ENCODE measurements at regions not wholly inside any gene's neighbourhood (a gene's known extent, or its start where the extent isn't known, plus 50 kb on each side); places are given as distances from the start of the nearest gene placed in this dataset.
"Not testable (repeated sequence)": the region's sequence is repeated elsewhere in the genome, so short reads cannot be mapped to it uniquely, and the experiment has no call there.

DNA sequence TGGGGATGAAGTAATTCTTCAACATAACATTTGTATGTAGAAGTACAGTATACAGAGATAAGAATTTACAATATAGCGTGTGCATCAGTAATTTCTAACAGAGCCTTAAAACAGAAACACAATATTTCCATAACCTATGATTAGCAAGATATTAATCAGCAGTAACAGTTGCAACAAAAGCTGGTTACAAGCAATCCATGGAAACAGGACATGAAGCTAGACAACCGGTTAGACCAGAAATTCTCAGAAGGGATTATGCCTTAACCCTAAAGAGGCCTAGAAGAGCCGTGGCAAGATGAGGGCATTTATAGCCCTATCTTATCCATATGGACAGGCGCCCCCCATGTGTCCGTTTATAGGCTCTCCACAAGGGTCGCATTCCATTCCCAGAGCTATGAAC, 392.5 kb downstream of the PRELID2 start:
- H3K4me1 ChIP-seq (ENCODE audit: control insufficient read depth, insufficient read depth, low read length); ATAC-seq; intact Hi-C loops (cut with micrococcal nuclease; ENCODE audit: unreplicated experiment); H3K9me3 ChIP-seq (ENCODE audit: control insufficient read depth, insufficient read depth, low read depth, low read length); POLR2A ChIA-PET; H3K27me3 ChIP-seq (ENCODE audit: control insufficient read depth, insufficient read depth, low read length); in situ Hi-C loops (cut with HindIII; ENCODE audit: low pct_unique_long_range_greater_than_20kb, low sequenced_read_pairs); DNase-seq (ENCODE audit: low read depth, low spot score); H3K27ac ChIP-seq (ENCODE audit: low read length); BruUV-seq (replicated peaks); H3K36me3 ChIP-seq (ENCODE audit: control insufficient read depth, insufficient read depth, low read length); H3K4me3 ChIP-seq (ENCODE audit: low read depth in 2 of 2, low read length in 2 of 2); CTCF ChIA-PET: not testable (repeated sequence)

DNA sequence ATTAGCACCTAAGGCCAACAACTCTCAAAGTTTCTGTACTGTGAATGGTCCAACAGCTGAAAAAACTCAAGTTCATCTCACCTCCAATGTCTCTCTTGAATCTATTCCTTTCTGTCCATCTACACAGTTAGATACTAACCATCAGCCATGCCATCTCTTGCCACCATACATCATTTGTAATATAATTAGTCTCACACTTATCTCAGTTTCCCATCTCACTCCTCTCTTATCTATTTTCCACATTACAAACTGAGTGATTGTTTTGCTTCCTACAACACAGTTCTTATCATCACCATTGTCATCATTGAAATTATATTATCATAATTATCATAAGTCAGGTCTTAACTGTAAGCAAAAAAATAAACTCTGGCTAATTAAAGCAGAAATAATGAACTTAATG, 393.9 kb downstream of the PRELID2 start:
- Histone ChIP-seq H3K4me1 (ENCODE audit: control insufficient read depth, insufficient read depth, low read length) (no peaks in the 10 kb centered on the region), H3K9me3 (ENCODE audit: control insufficient read depth, insufficient read depth, low read depth, low read length) (no peaks in the 10 kb centered on the region), H3K27ac (ENCODE audit: low read length) (no peak overlapping the region), H3K27me3 (ENCODE audit: control insufficient read depth, insufficient read depth, low read length) (no peaks in the 10 kb centered on the region), H3K36me3 (ENCODE audit: control insufficient read depth, insufficient read depth, low read length) (no peaks in the 10 kb centered on the region), H3K4me3 (ENCODE audit: low read depth in 2 of 2, low read length in 2 of 2) (no peak overlapping the region)
- POLR2A ChIA-PET, result no interaction called here
- BruUV-seq (replicated peaks), result no TSS peak
- intact Hi-C loops (cut with micrococcal nuclease; ENCODE audit: unreplicated experiment) (no loop called here), in situ Hi-C loops (cut with HindIII; ENCODE audit: low pct_unique_long_range_greater_than_20kb, low sequenced_read_pairs) (no loop called here)
- TF ChIP-seq, protein P1, sequence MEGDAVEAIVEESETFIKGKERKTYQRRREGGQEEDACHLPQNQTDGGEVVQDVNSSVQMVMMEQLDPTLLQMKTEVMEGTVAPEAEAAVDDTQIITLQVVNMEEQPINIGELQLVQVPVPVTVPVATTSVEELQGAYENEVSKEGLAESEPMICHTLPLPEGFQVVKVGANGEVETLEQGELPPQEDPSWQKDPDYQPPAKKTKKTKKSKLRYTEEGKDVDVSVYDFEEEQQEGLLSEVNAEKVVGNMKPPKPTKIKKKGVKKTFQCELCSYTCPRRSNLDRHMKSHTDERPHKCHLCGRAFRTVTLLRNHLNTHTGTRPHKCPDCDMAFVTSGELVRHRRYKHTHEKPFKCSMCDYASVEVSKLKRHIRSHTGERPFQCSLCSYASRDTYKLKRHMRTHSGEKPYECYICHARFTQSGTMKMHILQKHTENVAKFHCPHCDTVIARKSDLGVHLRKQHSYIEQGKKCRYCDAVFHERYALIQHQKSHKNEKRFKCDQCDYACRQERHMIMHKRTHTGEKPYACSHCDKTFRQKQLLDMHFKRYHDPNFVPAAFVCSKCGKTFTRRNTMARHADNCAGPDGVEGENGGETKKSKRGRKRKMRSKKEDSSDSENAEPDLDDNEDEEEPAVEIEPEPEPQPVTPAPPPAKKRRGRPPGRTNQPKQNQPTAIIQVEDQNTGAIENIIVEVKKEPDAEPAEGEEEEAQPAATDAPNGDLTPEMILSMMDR (IDR thresholded peaks at IDR 0.05), result no peak
- TF ChIP-seq TCF7L2 (IDR thresholded peaks at IDR 0.05; ENCODE audit: low read depth, low read length), result no peak
- TF ChIP-seq SIN3A (IDR thresholded peaks at IDR 0.05; ENCODE audit: borderline replicate concordance, insufficient read depth, low read depth, low read length), result no peak
- no peak for TF ChIP-seq POLR2AphosphoS5 (IDR thresholded peaks at IDR 0.05; ENCODE audit: low read depth, low read length)
- TF ChIP-seq, protein P2, sequence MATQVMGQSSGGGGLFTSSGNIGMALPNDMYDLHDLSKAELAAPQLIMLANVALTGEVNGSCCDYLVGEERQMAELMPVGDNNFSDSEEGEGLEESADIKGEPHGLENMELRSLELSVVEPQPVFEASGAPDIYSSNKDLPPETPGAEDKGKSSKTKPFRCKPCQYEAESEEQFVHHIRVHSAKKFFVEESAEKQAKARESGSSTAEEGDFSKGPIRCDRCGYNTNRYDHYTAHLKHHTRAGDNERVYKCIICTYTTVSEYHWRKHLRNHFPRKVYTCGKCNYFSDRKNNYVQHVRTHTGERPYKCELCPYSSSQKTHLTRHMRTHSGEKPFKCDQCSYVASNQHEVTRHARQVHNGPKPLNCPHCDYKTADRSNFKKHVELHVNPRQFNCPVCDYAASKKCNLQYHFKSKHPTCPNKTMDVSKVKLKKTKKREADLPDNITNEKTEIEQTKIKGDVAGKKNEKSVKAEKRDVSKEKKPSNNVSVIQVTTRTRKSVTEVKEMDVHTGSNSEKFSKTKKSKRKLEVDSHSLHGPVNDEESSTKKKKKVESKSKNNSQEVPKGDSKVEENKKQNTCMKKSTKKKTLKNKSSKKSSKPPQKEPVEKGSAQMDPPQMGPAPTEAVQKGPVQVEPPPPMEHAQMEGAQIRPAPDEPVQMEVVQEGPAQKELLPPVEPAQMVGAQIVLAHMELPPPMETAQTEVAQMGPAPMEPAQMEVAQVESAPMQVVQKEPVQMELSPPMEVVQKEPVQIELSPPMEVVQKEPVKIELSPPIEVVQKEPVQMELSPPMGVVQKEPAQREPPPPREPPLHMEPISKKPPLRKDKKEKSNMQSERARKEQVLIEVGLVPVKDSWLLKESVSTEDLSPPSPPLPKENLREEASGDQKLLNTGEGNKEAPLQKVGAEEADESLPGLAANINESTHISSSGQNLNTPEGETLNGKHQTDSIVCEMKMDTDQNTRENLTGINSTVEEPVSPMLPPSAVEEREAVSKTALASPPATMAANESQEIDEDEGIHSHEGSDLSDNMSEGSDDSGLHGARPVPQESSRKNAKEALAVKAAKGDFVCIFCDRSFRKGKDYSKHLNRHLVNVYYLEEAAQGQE (IDR thresholded peaks at IDR 0.05; ENCODE audit: insufficient read depth in 1 of 2, low read depth in 2 of 2, low read length in 1 of 2), result no peak
- CTCF ChIA-PET, result no interaction called here
- ATAC-seq, result no peak
- no peak for DNase-seq (ENCODE audit: low read depth, low spot score)

DNA sequence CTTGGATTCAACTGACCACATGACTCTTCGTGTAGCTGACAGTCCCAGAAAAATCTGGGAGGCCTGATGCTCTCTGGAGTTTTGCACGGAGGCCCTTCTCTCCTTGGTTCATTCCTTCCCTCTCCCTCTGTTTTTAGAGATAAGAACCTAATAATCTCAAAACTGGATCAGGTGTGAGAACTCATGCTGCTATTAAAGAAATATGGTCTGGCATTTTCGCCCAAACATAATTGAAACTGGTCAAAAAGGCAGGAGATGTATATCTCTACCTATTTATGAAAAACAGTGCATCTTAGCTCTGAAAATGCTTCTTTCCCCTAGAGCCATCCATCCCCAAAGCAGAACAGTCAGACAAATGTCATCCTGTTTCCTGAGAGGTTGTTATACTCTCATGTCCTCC, 397.5 kb downstream of the PRELID2 start:
- intact Hi-C loops (cut with micrococcal nuclease; ENCODE audit: unreplicated experiment), result no loop called here
- in situ Hi-C loops (cut with HindIII; ENCODE audit: low pct_unique_long_range_greater_than_20kb, low sequenced_read_pairs), result no loop called here
- ChIA-PET POLR2A (no interaction called here), CTCF (no interaction called here)
- BruUV-seq (replicated peaks), result no TSS peak
- H3K4me1 ChIP-seq (ENCODE audit: control insufficient read depth, insufficient read depth, low read length), result no peaks in the 10 kb centered on the region
- no peaks in the 10 kb centered on the region for H3K36me3 ChIP-seq (ENCODE audit: control insufficient read depth, insufficient read depth, low read length)
- ATAC-seq (no peak), DNase-seq (ENCODE audit: low read depth, low spot score) (no peak)
- no peaks in the 10 kb centered on the region for H3K9me3 ChIP-seq (ENCODE audit: control insufficient read depth, insufficient read depth, low read depth, low read length)
- H3K27me3 ChIP-seq (ENCODE audit: control insufficient read depth, insufficient read depth, low read length), result no peaks in the 10 kb centered on the region
- no peak overlapping the region for H3K27ac ChIP-seq (ENCODE audit: low read length)
- H3K4me3 ChIP-seq (ENCODE audit: low read depth in 2 of 2, low read length in 2 of 2), result no peak overlapping the region
- TF ChIP-seq, protein P2 (IDR thresholded peaks at IDR 0.05; ENCODE audit: insufficient read depth in 1 of 2, low read depth in 2 of 2, low read length in 1 of 2), result no peak
- TF ChIP-seq SIN3A (IDR thresholded peaks at IDR 0.05; ENCODE audit: borderline replicate concordance, insufficient read depth, low read depth, low read length) (no peak), POLR2AphosphoS5 (IDR thresholded peaks at IDR 0.05; ENCODE audit: low read depth, low read length) (no peak), TCF7L2 (IDR thresholded peaks at IDR 0.05; ENCODE audit: low read depth, low read length) (no peak)
- TF ChIP-seq, protein P1 (IDR thresholded peaks at IDR 0.05), result no peak
